Liver (tissue), 8 donors: ENCODE measurements at regions not wholly inside any gene's neighbourhood (a gene's known extent, or its start where the extent isn't known, plus 50 kb on each side); places are given as distances from the start of the nearest gene placed in this dataset.

Experiments
- DNase-seq: peaks from one replicate; pipeline ENCODE4 v3.0.0-alpha.2; 2017; ENCODE audit warnings: low spot score
- H3K27ac ChIP-seq, 2 donors: one replicate each; pipeline ENCODE4 v1.7.0; 2013; ENCODE audit warnings: inconsistent platforms in 2 of 2, low read length in 2 of 2, control low read depth in 1 of 2, low read depth in 1 of 2, mild to moderate bottlenecking in 1 of 2
- H3K27me3 ChIP-seq, 4 donors: one replicate each; pipeline versions ENCODE4 v1.6.1 to v1.7.0; 2013; ENCODE audit warnings: low read length in 3 of 4, inconsistent platforms in 1 of 4, mild to moderate bottlenecking in 1 of 4, moderate library complexity in 1 of 4; ENCODE audit not compliant: control insufficient read depth in 4 of 4, insufficient read depth in 4 of 4
- H3K36me3 ChIP-seq, 4 donors: one replicate each; pipeline versions ENCODE4 v1.6.1 to v1.7.0; 2013; ENCODE audit warnings: low read length in 3 of 4, mild to moderate bottlenecking in 3 of 4, low read depth in 1 of 4, moderate library complexity in 1 of 4; ENCODE audit not compliant: control insufficient read depth in 4 of 4, insufficient read depth in 3 of 4
- H3K4me1 ChIP-seq, 4 donors: one replicate each; pipeline versions ENCODE4 v1.6.1 to v1.7.0; 2013; ENCODE audit warnings: low read length in 3 of 4, mild to moderate bottlenecking in 3 of 4, moderate library complexity in 1 of 4; ENCODE audit not compliant: control insufficient read depth in 4 of 4, insufficient read depth in 4 of 4
- H3K4me3 ChIP-seq, 3 donors: one replicate each; pipeline versions ENCODE4 v1.6.1 to v1.7.0; 2013; ENCODE audit warnings: low read length in 3 of 3, control low read depth in 1 of 3, low read depth in 1 of 3, mild to moderate bottlenecking in 1 of 3
- H3K9ac ChIP-seq, 2 donors: one replicate each; pipeline ENCODE4 v1.7.0; 2013; ENCODE audit warnings: low read length in 2 of 2, mild to moderate bottlenecking in 2 of 2, moderate library complexity in 2 of 2, control low read depth in 1 of 2, low read depth in 1 of 2
- H3K9me3 ChIP-seq, 4 donors: one replicate each; pipeline versions ENCODE4 v1.6.1 to v1.7.0; 2013; ENCODE audit warnings: low read length in 3 of 4; ENCODE audit not compliant: control insufficient read depth in 4 of 4
- CTCF ChIP-seq: fragments of 150-350 bp; IDR thresholded peaks from 2 replicates; pipeline ENCODE4 v1.5.1; 2017; ENCODE audit warnings: improper control_type of control experiment, low read depth, low read length; ENCODE audit not compliant: missing input control
- EGR1 ChIP-seq, 2 donors: IDR thresholded peaks; 2 replicates each; pipeline ENCODE4 v1.6.1; 2016 to 2018; ENCODE audit warnings: antibody characterized with exemption in 2 of 2, low read depth in 2 of 2
- FOXA2 ChIP-seq: IDR thresholded peaks from 2 replicates; pipeline ENCODE4 v1.6.1; 2016; ENCODE audit warnings: antibody characterized with exemption
- HNF4G ChIP-seq: IDR thresholded peaks from 2 replicates; pipeline ENCODE4 v1.6.1; 2016; ENCODE audit warnings: antibody characterized with exemption
- JUND ChIP-seq, 2 donors: IDR thresholded peaks; 2 replicates each; pipeline ENCODE4 v1.6.1; 2016; ENCODE audit warnings: antibody characterized with exemption in 2 of 2
- MAX ChIP-seq: IDR thresholded peaks from 2 replicates; pipeline ENCODE4 v1.6.1; 2016; ENCODE audit warnings: antibody characterized with exemption
- NR2F2 ChIP-seq: IDR thresholded peaks from 2 replicates; pipeline ENCODE4 v1.6.1; 2016; ENCODE audit warnings: antibody characterized with exemption
- RAD21 ChIP-seq, 2 donors: IDR thresholded peaks; 2 replicates each; pipeline ENCODE4 v1.6.1; 2016; ENCODE audit warnings: antibody characterized with exemption in 2 of 2, mild to moderate bottlenecking in 2 of 2
- REST ChIP-seq: IDR thresholded peaks from 2 replicates; pipeline ENCODE4 v1.6.1; 2016; ENCODE audit warnings: antibody characterized with exemption, mild to moderate bottlenecking
- TAF1 ChIP-seq: conservative IDR thresholded peaks from 2 replicates; pipeline ENCODE4 v1.6.1; 2016; ENCODE audit warnings: antibody characterized with exemption, mild to moderate bottlenecking
- WGBS: extraction: QIAGEN DNeasy Blood & Tissue Kit; methylation state at CpG from one replicate; pipeline ENCODE4 v1.1.7; 2013; 5-methylcytosine and 5-hydroxymethylcytosine counted together
- TF ChIP-seq, protein P1 (sequence below): IDR thresholded peaks from 2 replicates; pipeline ENCODE4 v1.6.1; 2016; ENCODE audit warnings: antibody characterized with exemption
- TF ChIP-seq, protein P2 (sequence below): IDR thresholded peaks from 2 replicates; pipeline ENCODE4 v1.6.1; 2016; ENCODE audit warnings: antibody characterized with exemption
- donor health status: healthy.
- donor health status: healthy.
- donor health status: healthy.
- donor health status: healthy.
- donor health status: healthy.

GRCh38 chr5:3310541-3311261, 284.9 kb upstream of the IRX1 start (continued):
- TF ChIP-seq REST = no peak
- TF ChIP-seq FOXA2 = no peak
- TF ChIP-seq, protein P1, sequence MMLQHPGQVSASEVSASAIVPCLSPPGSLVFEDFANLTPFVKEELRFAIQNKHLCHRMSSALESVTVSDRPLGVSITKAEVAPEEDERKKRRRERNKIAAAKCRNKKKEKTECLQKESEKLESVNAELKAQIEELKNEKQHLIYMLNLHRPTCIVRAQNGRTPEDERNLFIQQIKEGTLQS = no peak
- no peak for TF ChIP-seq RAD21 (IDR thresholded peaks at IDR 0.05)

DNA sequence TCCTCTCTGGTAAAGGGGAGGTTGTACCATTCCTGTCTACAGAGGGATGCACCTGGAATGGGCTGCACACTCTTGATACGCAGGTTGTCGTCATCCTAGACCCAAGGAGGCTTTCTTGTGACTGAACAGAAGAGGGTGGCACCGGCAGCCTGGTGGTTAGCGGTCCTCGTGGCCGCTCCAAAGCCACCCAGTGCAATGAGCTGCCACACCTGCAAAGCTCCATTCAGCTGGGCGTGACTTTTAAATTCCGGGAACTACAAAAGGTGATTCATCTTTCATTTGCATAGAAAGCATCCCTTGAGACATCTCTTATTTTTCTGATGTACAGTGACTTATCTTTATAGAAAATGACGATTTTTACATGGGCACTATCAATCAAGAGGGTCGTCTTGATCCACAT, 286.1 kb upstream of the IRX1 start:
- WGBS = 77% methylated on average over 10 of the region's 10 CpGs
- Histone ChIP-seq H3K4me1 (no peaks in the 10 kb centered on the region), H3K4me3 (no peak overlapping the region), H3K9ac (no peak overlapping the region), H3K36me3 (no peaks in the 10 kb centered on the region), H3K27ac (no peak overlapping the region), H3K27me3 (no peaks in the 10 kb centered on the region), H3K9me3 (peaks cover 4 to 17% (median 8%) of the 10 kb centered on the region in 4 donors)
- DNase-seq = no peak
- no peak for TF ChIP-seq HNF4G
- TF ChIP-seq, protein P2, sequence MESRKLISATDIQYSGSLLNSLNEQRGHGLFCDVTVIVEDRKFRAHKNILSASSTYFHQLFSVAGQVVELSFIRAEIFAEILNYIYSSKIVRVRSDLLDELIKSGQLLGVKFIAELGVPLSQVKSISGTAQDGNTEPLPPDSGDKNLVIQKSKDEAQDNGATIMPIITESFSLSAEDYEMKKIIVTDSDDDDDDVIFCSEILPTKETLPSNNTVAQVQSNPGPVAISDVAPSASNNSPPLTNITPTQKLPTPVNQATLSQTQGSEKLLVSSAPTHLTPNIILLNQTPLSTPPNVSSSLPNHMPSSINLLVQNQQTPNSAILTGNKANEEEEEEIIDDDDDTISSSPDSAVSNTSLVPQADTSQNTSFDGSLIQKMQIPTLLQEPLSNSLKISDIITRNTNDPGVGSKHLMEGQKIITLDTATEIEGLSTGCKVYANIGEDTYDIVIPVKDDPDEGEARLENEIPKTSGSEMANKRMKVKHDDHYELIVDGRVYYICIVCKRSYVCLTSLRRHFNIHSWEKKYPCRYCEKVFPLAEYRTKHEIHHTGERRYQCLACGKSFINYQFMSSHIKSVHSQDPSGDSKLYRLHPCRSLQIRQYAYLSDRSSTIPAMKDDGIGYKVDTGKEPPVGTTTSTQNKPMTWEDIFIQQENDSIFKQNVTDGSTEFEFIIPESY = no peak
- TF ChIP-seq MAX = no peak
- TF ChIP-seq NR2F2 = no peak
- no peak for TF ChIP-seq JUND (IDR thresholded peaks at IDR 0.05)

DNA sequence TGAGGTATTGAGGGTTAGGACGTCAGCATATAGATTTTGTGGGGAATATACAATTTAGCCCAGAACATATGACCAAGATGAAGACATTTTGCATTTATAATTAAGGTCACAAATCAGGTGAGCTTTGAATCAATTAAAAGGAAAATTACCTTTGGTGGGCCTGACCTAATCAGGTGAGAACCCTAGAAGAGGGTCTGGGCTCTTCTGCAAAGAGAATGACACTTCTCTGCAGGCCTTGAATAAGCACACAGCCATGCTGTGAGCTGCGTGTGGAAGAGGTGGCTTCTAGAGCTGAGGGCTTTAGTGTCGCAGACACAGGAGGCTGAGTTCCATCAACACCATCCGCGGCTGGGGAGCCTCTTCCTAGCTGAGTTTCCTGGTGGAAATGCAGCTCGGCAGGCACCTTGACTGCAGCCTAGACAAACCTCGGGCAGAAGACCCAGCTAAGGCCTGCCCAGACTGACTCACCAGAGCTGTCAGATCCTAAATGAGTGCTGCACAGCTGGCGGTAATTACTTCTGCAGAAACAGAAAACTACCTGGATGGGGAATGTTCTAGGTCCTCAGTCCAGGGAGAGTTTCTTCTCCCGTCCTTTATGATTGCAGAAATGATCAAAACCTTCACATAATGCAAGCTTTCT, 287.5 kb upstream of the IRX1 start:
- WGBS = 72% methylated on average over 9 of the region's 9 CpGs
- H3K27ac ChIP-seq = no peak overlapping the region
- TF ChIP-seq EGR1 (IDR thresholded peaks at IDR 0.05; ENCODE audit: low read depth in 2 of 2) (no peak), JUND (IDR thresholded peaks at IDR 0.05) (no peak), REST (no peak), MAX (no peak), CTCF (no peak), TAF1 (no peak)
- TF ChIP-seq, protein P2 = no peak
- no peak overlapping the region for H3K4me3 ChIP-seq
- H3K27me3 ChIP-seq = no peaks in the 10 kb centered on the region
- H3K4me1 ChIP-seq = no peaks in the 10 kb centered on the region
- no peak overlapping the region for H3K9ac ChIP-seq
- peaks cover 4 to 14% (median 8%) of the 10 kb centered on the region in 4 donors for H3K9me3 ChIP-seq
- H3K36me3 ChIP-seq = no peaks in the 10 kb centered on the region
- no peak for DNase-seq
